Loucy (cell line): ENCODE measurements at regions not wholly inside any gene's neighbourhood (a gene's known extent, or its start where the extent isn't known, plus 50 kb on each side); places are given as distances from the start of the nearest gene placed in this dataset.

Source experiments
- H2AFZ ChIP-seq: fragments of 200-600 bp; sonication (generic); 2 replicates; pipeline ENCODE4 v1.6.0; 2016; ENCODE audit warnings: antibody characterized with exemption, mild to moderate bottlenecking, low read length, moderate library complexity
- H3F3A ChIP-seq: fragments of 200-600 bp; 2 replicates; pipeline ENCODE4 v1.6.0; 2016; ENCODE audit warnings: antibody characterized with exemption, low read depth, mild to moderate bottlenecking
- H3K27me3 ChIP-seq: fragments of 200-600 bp; sonication (generic); 2 replicates; pipeline ENCODE4 v1.6.1; 2014; ENCODE audit warnings: low read length, mild to moderate bottlenecking; ENCODE audit not compliant: insufficient read depth, poor library complexity, severe bottlenecking
- H3K36me3 ChIP-seq: fragments of 200-600 bp; sonication (generic); 2 replicates; pipeline ENCODE4 v1.6.1; 2016; ENCODE audit warnings: low read length; ENCODE audit not compliant: insufficient read depth
- H3K4me1 ChIP-seq: fragments of 200-600 bp; sonication (generic); 2 replicates; pipeline ENCODE4 v1.5.1; 2014; ENCODE audit warnings: low read length, mild to moderate bottlenecking; ENCODE audit not compliant: insufficient read depth, poor library complexity, severe bottlenecking
- H3K4me2 ChIP-seq: fragments of 200-600 bp; sonication (generic); 2 replicates; pipeline ENCODE4 v1.6.0; 2014; ENCODE audit warnings: antibody characterized with exemption, low read length, low read depth, mild to moderate bottlenecking; ENCODE audit not compliant: poor library complexity, severe bottlenecking
- H3K4me3 ChIP-seq: fragments of 200-600 bp; sonication (generic); 2 replicates; pipeline ENCODE4 v1.5.1; 2014; ENCODE audit warnings: low read length, mild to moderate bottlenecking, mixed read lengths; ENCODE audit not compliant: poor library complexity, severe bottlenecking
- H3K79me2 ChIP-seq: fragments of 200-600 bp; sonication (generic); 2 replicates; pipeline ENCODE4 v1.6.1; 2014; ENCODE audit warnings: low read length; ENCODE audit not compliant: insufficient read depth
- H3K9ac ChIP-seq: fragments of 200-600 bp; sonication (generic); 2 replicates; pipeline ENCODE4 v1.6.0; 2014; ENCODE audit warnings: mild to moderate bottlenecking, low read depth, low read length, moderate library complexity; ENCODE audit not compliant: poor library complexity, severe bottlenecking
- H3K9me2 ChIP-seq: fragments of 200-600 bp; sonication (generic); replicated peaks from 2 replicates; pipeline ENCODE4 v1.6.1; 2016; ENCODE audit warnings: low read depth, low read length, mixed read lengths
- H3K9me3 ChIP-seq: fragments of 200-600 bp; sonication (generic); 2 replicates; pipeline ENCODE4 v1.6.1; 2014; ENCODE audit warnings: mild to moderate bottlenecking, antibody characterized with exemption, low read length, low read depth; ENCODE audit not compliant: insufficient read depth
- H4K20me1 ChIP-seq: fragments of 200-600 bp; sonication (generic); 2 replicates; pipeline ENCODE4 v1.6.0; 2014; ENCODE audit warnings: antibody characterized with exemption, low read length, mild to moderate bottlenecking; ENCODE audit not compliant: insufficient read depth, poor library complexity, severe bottlenecking
- EZH2phosphoT487 ChIP-seq: fragments of 200-600 bp; IDR thresholded peaks from 2 replicates; pipeline ENCODE4 v1.6.1; 2018; ENCODE audit warnings: antibody characterized with exemption, mild to moderate bottlenecking, moderate library complexity, borderline replicate concordance
- TF ChIP-seq, protein P1 (sequence below): fragments of 200-600 bp; sonication (generic); conservative IDR thresholded peaks from 2 replicates; pipeline ENCODE4 v1.5.1; 2014; ENCODE audit warnings: mild to moderate bottlenecking, antibody characterized with exemption, low read length

DNA sequence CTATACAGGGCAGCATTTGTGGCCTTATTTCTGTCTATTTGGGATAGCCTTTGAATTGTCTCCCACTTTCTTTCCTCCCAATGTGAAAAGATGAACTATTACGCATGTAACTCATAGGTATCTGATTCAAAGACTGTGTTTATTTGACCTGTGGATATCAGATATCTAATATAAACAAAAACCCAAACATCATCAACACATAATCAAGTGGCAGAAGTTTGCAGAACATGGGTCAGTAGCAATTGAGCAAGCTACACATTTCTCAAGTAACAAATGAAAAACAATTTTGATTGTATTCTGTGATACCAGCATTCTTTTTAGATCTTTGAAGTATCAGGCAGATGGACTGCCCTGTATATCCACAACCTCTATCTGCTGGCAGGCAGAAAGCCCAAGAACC lies 490.5 kb upstream of the ADGRL2 start:
- no peaks in the 10 kb centered on the region for H3K9me3 ChIP-seq
- H3K36me3 ChIP-seq: no peaks in the 10 kb centered on the region
- no peaks in the 10 kb centered on the region for H3K9me2 ChIP-seq
- H3K27me3 ChIP-seq: no peaks in the 10 kb centered on the region
- no peak overlapping the region for H3K9ac ChIP-seq
- no peaks in the 10 kb centered on the region for H3K4me1 ChIP-seq
- H4K20me1 ChIP-seq: no peaks in the 10 kb centered on the region
- H3K79me2 ChIP-seq: no peaks in the 10 kb centered on the region
- TF ChIP-seq EZH2phosphoT487: no peak
- TF ChIP-seq, protein P1, sequence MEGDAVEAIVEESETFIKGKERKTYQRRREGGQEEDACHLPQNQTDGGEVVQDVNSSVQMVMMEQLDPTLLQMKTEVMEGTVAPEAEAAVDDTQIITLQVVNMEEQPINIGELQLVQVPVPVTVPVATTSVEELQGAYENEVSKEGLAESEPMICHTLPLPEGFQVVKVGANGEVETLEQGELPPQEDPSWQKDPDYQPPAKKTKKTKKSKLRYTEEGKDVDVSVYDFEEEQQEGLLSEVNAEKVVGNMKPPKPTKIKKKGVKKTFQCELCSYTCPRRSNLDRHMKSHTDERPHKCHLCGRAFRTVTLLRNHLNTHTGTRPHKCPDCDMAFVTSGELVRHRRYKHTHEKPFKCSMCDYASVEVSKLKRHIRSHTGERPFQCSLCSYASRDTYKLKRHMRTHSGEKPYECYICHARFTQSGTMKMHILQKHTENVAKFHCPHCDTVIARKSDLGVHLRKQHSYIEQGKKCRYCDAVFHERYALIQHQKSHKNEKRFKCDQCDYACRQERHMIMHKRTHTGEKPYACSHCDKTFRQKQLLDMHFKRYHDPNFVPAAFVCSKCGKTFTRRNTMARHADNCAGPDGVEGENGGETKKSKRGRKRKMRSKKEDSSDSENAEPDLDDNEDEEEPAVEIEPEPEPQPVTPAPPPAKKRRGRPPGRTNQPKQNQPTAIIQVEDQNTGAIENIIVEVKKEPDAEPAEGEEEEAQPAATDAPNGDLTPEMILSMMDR: no peak
- H3K4me2 ChIP-seq: no peak overlapping the region
- H3F3A ChIP-seq: no peaks in the 10 kb centered on the region
- H2AFZ ChIP-seq: no peak overlapping the region
- no peak overlapping the region for H3K4me3 ChIP-seq

DNA sequence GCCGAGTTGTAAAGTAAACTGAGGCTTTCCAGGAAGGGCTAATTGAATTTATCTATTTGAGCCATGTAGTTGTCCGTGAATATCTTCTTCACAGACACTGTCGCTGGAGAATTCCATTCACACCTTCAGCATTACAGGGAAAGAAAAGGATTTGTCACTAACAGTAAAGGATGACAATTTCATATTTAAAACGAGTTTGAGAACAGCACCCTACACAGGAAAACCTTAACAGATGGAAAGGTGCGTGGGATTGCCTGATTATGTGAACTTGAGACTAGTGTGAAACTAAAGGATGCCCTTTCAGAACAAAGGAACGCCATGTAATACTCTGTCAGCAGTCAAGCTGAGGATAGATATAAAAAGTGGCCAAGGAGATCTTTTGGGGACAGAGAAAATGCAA lies 492.5 kb upstream of the ADGRL2 start:
- H3F3A ChIP-seq: no peaks in the 10 kb centered on the region
- no peaks in the 10 kb centered on the region for H3K4me1 ChIP-seq
- H3K36me3 ChIP-seq: no peaks in the 10 kb centered on the region
- H3K9ac ChIP-seq: no peak overlapping the region
- no peaks in the 10 kb centered on the region for H3K9me2 ChIP-seq
- H4K20me1 ChIP-seq: no peaks in the 10 kb centered on the region
- no peaks in the 10 kb centered on the region for H3K79me2 ChIP-seq
- no peaks in the 10 kb centered on the region for H3K27me3 ChIP-seq
- TF ChIP-seq, protein P1: no peak
- TF ChIP-seq EZH2phosphoT487: no peak
- H3K9me3 ChIP-seq: no peaks in the 10 kb centered on the region
- no peak overlapping the region for H3K4me2 ChIP-seq
- H2AFZ ChIP-seq: no peak overlapping the region
- H3K4me3 ChIP-seq: no peak overlapping the region

DNA sequence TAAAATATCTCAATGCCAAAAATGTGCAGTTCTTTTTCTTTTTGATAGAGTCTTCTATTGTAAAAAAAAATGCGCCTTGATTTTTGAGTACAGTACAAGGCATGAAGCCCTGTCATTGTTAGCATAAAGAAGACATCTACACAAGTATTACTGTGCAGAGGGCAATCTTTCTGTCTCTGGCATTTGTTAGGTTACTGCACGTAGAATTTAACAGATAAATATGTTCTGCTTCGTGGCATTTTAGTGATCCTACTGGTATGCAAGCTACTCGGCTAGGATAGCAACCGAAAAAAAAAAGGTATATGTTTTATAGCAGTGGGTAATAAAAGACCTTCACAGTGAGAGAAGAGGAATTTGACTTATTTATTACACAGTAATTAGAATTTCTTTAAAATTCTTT lies 492.9 kb upstream of the ADGRL2 start:
- Histone ChIP-seq H3K9me2 (no peaks in the 10 kb centered on the region), H3K36me3 (no peaks in the 10 kb centered on the region), H3K4me3 (no peak overlapping the region), H2AFZ (no peak overlapping the region), H3F3A (no peaks in the 10 kb centered on the region), H3K4me2 (no peak overlapping the region), H3K79me2 (no peaks in the 10 kb centered on the region), H3K9ac (no peak overlapping the region), H3K9me3 (no peaks in the 10 kb centered on the region), H4K20me1 (no peaks in the 10 kb centered on the region), H3K4me1 (no peaks in the 10 kb centered on the region), H3K27me3 (no peaks in the 10 kb centered on the region)
- TF ChIP-seq, protein P1: no peak
- TF ChIP-seq EZH2phosphoT487: no peak
